IPS-NIHi7 (cell line): ENCODE measurements at regions not wholly inside any gene's neighbourhood (a gene's known extent, or its start where the extent isn't known, plus 50 kb on each side); places are given as distances from the start of the nearest gene placed in this dataset.

ENCODE experiments used
- DNase-seq: peaks from one replicate; pipeline ENCODE4 v3.0.0; 2012; ENCODE audit warnings: mixed read lengths; ENCODE audit errors: extremely low spot score

- no peak for DNase-seq
Measured at GRCh38 chr9:103904242-103904641, 189.9 kb upstream of the SMC2 start.

GRCh38 chr9:103913899-103914298, 180.2 kb upstream of the SMC2 start:
- DNase-seq, result no peak

- DNase-seq, result no peak
Measured at GRCh38 chr9:103919605-103920209, 174.4 kb upstream of the SMC2 start.

GRCh38 chr9:103928442-103928841, 165.7 kb upstream of the SMC2 start:
- no peak for DNase-seq

GRCh38 chr9:103941104-103941503, 153.0 kb upstream of the SMC2 start:
- DNase-seq, result no peak

GRCh38 chr9:103942200-103942599, 151.9 kb upstream of the SMC2 start:
- no peak for DNase-seq

GRCh38 chr9:103942651-103943050, 151.5 kb upstream of the SMC2 start:
- DNase-seq, result no peak

- DNase-seq, result no peak
Measured at GRCh38 chr9:103949096-103949495, 145.0 kb upstream of the SMC2 start.

GRCh38 chr9:103977163-103977562, 116.9 kb upstream of the SMC2 start:
- no peak for DNase-seq

- DNase-seq, result no peak
Measured at GRCh38 chr9:103978396-103978795, 115.7 kb upstream of the SMC2 start.

- no peak for DNase-seq
Measured at GRCh38 chr9:103981912-103982311, 112.2 kb upstream of the SMC2 start.

GRCh38 chr9:103985077-103985476, 109.0 kb upstream of the SMC2 start:
- no peak for DNase-seq

GRCh38 chr9:103988821-103989220, 105.3 kb upstream of the SMC2 start:
- no peak for DNase-seq

- no peak for DNase-seq
Measured at GRCh38 chr9:103990311-103990710, 103.8 kb upstream of the SMC2 start.

- no peak for DNase-seq
Measured at GRCh38 chr9:103991001-103991400, 103.1 kb upstream of the SMC2 start.

- no peak for DNase-seq
Measured at GRCh38 chr9:103991698-103992097, 102.4 kb upstream of the SMC2 start.

- DNase-seq, result no peak
Measured at GRCh38 chr9:103992938-103993579, 101.0 kb upstream of the SMC2 start.

GRCh38 chr9:103997856-103998370, 96.2 kb upstream of the SMC2 start:
- DNase-seq, result no peak

- no peak for DNase-seq
Measured at GRCh38 chr9:103999375-104000062, 94.6 kb upstream of the SMC2 start.

- DNase-seq, result no peak
Measured at GRCh38 chr9:104009826-104010225, 84.3 kb upstream of the SMC2 start.

- DNase-seq, result no peak
Measured at GRCh38 chr9:104022083-104022482, 72.0 kb upstream of the SMC2 start.

GRCh38 chr9:104025104-104025503, 69.0 kb upstream of the SMC2 start:
- DNase-seq, result no peak

- no peak for DNase-seq
Measured at GRCh38 chr9:104025945-104026344, 68.2 kb upstream of the SMC2 start.
